HEK293 (cell line): ENCODE measurements at regions not wholly inside any gene's neighbourhood (a gene's known extent, or its start where the extent isn't known, plus 50 kb on each side); places are given as distances from the start of the nearest gene placed in this dataset.

ENCODE experiments used
- CTCF ChIA-PET: fragments of 350-600 bp; formaldehyde crosslinking; extraction: SDS; loops from one replicate; lab custom pipeline; 2021; ENCODE audit warnings: antibody characterized with exemption; lab: Yijun Ruan, JAX
- POLR2A ChIA-PET: fragments of 300-600 bp; formaldehyde crosslinking; extraction: SDS; loops from one replicate; lab custom pipeline; 2020; ENCODE audit warnings: antibody characterized with exemption, inconsistent platforms; lab: Yijun Ruan, JAX
- H3K27ac ChIP-seq: fragments of 200-500 bp; sonication (Bioruptor generic); 2 replicates; pipeline ENCODE4 v1.5.1; 2014; ENCODE audit warnings: low read depth, low read length, control low read depth, inconsistent platforms; ENCODE audit errors: extremely low read depth
- H3K36me3 ChIP-seq, 2 experiments: fragments of 200-500 bp in 1 of 2; sonication (Bioruptor generic) in 1 of 2; 1 replicate in 1 of 2; 2 replicates in 1 of 2; pipeline ENCODE4 v1.5.1; 2014 to 2017; ENCODE audit warnings: inconsistent platforms in 2 of 2, low read length in 2 of 2; ENCODE audit not compliant: control insufficient read depth in 2 of 2, insufficient read depth in 1 of 2
- H3K4me1 ChIP-seq: fragments of 200-500 bp; sonication (Bioruptor generic); 2 replicates; pipeline ENCODE4 v1.5.1; 2014; ENCODE audit warnings: mild to moderate bottlenecking, low read length, inconsistent platforms; ENCODE audit not compliant: control insufficient read depth, insufficient read depth
- H3K4me3 ChIP-seq: 2 replicates; pipeline ENCODE4 v1.5.1; 2011; ENCODE audit warnings: low read depth, mild to moderate bottlenecking, control low read depth, low read length, moderate library complexity
- H3K9me3 ChIP-seq: fragments of 200-500 bp; sonication (Bioruptor generic); 2 replicates; pipeline ENCODE4 v1.5.1; 2014; ENCODE audit warnings: low read depth, low read length, inconsistent platforms; ENCODE audit not compliant: control insufficient read depth, insufficient read depth
- OSR2 ChIP-seq: fragments of 450-650 bp; formaldehyde crosslinking; IDR thresholded peaks from 2 replicates; pipeline ENCODE4 v1.5.1; 2016; ENCODE audit warnings: missing biosample characterization, missing genetic modification characterization
- PRDM10 ChIP-seq: fragments of 450-650 bp; formaldehyde crosslinking; IDR thresholded peaks from 2 replicates; pipeline ENCODE4 v1.5.1; 2016; ENCODE audit warnings: missing biosample characterization, missing genetic modification characterization
- RBAK ChIP-seq: fragments of 450-650 bp; formaldehyde crosslinking; IDR thresholded peaks from 2 replicates; pipeline ENCODE4 v1.5.1; 2016; ENCODE audit warnings: missing biosample characterization, missing genetic modification characterization
- REPIN1 ChIP-seq: fragments of 450-650 bp; formaldehyde crosslinking; IDR thresholded peaks from 2 replicates; pipeline ENCODE4 v1.5.1; 2017; ENCODE audit warnings: missing biosample characterization, missing genetic modification characterization, low read depth
- SP3 ChIP-seq: fragments of 450-650 bp; formaldehyde crosslinking; IDR thresholded peaks from 2 replicates; pipeline ENCODE4 v1.5.1; 2016; ENCODE audit warnings: missing biosample characterization, missing genetic modification characterization
- WT1 ChIP-seq: fragments of 450-650 bp; formaldehyde crosslinking; IDR thresholded peaks from 2 replicates; pipeline ENCODE4 v1.5.1; 2016; ENCODE audit warnings: missing biosample characterization, missing genetic modification characterization
- ZBTB26 ChIP-seq: fragments of 450-650 bp; formaldehyde crosslinking; optimal IDR thresholded peaks from 2 replicates; pipeline ENCODE3; 2016; ENCODE audit warnings: missing biosample characterization, mild to moderate bottlenecking, missing genetic modification characterization
- ZBTB48 ChIP-seq: fragments of 450-650 bp; formaldehyde crosslinking; IDR thresholded peaks from 2 replicates; pipeline ENCODE4 v1.5.1; 2016; ENCODE audit warnings: missing biosample characterization, missing genetic modification characterization
- ZEB2 ChIP-seq: fragments of 450-650 bp; formaldehyde crosslinking; IDR thresholded peaks from 2 replicates; pipeline ENCODE4 v1.5.1; 2016; ENCODE audit warnings: missing biosample characterization, missing genetic modification characterization
- ZNF211 ChIP-seq: fragments of 450-650 bp; formaldehyde crosslinking; IDR thresholded peaks from 2 replicates; pipeline ENCODE4 v1.5.1; 2016; ENCODE audit warnings: low read depth, missing biosample characterization, missing genetic modification characterization
- ZNF274 ChIP-seq, 2 experiments: fragments of 200-500 bp in 1 of 2; fragments of 450-650 bp in 1 of 2; sonication (Bioruptor generic) in 1 of 2; formaldehyde crosslinking in 1 of 2; IDR thresholded peaks; 2 replicates each; pipeline versions ENCODE4 v1.5.1 to v1.6.1; 2014 to 2016; ENCODE audit warnings: borderline replicate concordance in 1 of 2, inconsistent platforms in 1 of 2, low read length in 1 of 2, missing biosample characterization in 1 of 2, missing genetic modification characterization in 1 of 2
- ZNF416 ChIP-seq: fragments of 450-650 bp; formaldehyde crosslinking; IDR thresholded peaks from 2 replicates; pipeline ENCODE4 v1.5.1; 2016; ENCODE audit warnings: missing biosample characterization, missing genetic modification characterization
- ZNF426 ChIP-seq: fragments of 450-650 bp; formaldehyde crosslinking; IDR thresholded peaks from 2 replicates; pipeline ENCODE4 v1.5.1; 2017; ENCODE audit warnings: missing biosample characterization, missing genetic modification characterization, mild to moderate bottlenecking, inconsistent platforms, moderate library complexity
- ZNF510 ChIP-seq: fragments of 450-650 bp; formaldehyde crosslinking; IDR thresholded peaks from 2 replicates; pipeline ENCODE4 v1.5.1; 2018; ENCODE audit warnings: mild to moderate bottlenecking, missing genetic modification characterization, missing biosample characterization; ENCODE audit not compliant: insufficient replicate concordance
- ZNF514 ChIP-seq: fragments of 450-650 bp; formaldehyde crosslinking; IDR thresholded peaks from 2 replicates; pipeline ENCODE4 v1.5.1; 2016; ENCODE audit warnings: missing biosample characterization, missing genetic modification characterization
- ZNF580 ChIP-seq: fragments of 450-650 bp; formaldehyde crosslinking; IDR thresholded peaks from 2 replicates; pipeline ENCODE4 v1.5.1; 2016; ENCODE audit warnings: missing biosample characterization, missing genetic modification characterization
- ZNF623 ChIP-seq: fragments of 450-650 bp; formaldehyde crosslinking; IDR thresholded peaks from 2 replicates; pipeline ENCODE4 v1.5.1; 2016; ENCODE audit warnings: missing biosample characterization, missing genetic modification characterization
- ZNF639 ChIP-seq: fragments of 450-650 bp; formaldehyde crosslinking; IDR thresholded peaks from 2 replicates; pipeline ENCODE4 v1.5.1; 2016; ENCODE audit warnings: missing biosample characterization, missing genetic modification characterization

GRCh38 chr2:129491308-129491707 is 488.2 kb upstream of the RAB6C start:
- CTCF ChIA-PET = no interaction called here
- Histone ChIP-seq H3K36me3 (no peaks in the 10 kb centered on the region), H3K4me3 (no peak overlapping the region), H3K9me3 (no peaks in the 10 kb centered on the region), H3K27ac (no peak overlapping the region), H3K4me1 (no peaks in the 10 kb centered on the region)
- POLR2A ChIA-PET = no interaction called here
- TF ChIP-seq ZNF623 (no peak), REPIN1 (tag by site-specific recombination) (no peak), ZNF416 (tag by site-specific recombination) (no peak)

- no peaks in the 10 kb centered on the region for H3K4me1 ChIP-seq
- no peak overlapping the region for H3K4me3 ChIP-seq
- ChIA-PET CTCF (interaction anchor here (0.7 kb wide), 1 partner anchor 11 kb away, joined by 4 read pairs; no protein-coding TSS in a partner anchor), POLR2A (no interaction called here)
- H3K36me3 ChIP-seq = no peaks in the 10 kb centered on the region
- no peaks in the 10 kb centered on the region for H3K9me3 ChIP-seq
- no peak overlapping the region for H3K27ac ChIP-seq
- no peak for TF ChIP-seq PRDM10 (tag by site-specific recombination)
- no peak for TF ChIP-seq ZEB2
- TF ChIP-seq ZBTB26 (tag by site-specific recombination) = no peak
- TF ChIP-seq ZNF274 (IDR thresholded peaks at IDR 0.05; ENCODE audit: low read length) = no peak
- no peak for TF ChIP-seq ZNF274 (tag by site-specific recombination; IDR thresholded peaks at IDR 0.05; ENCODE audit: borderline replicate concordance)
- no peak for TF ChIP-seq ZBTB48
- no peak for TF ChIP-seq ZNF639 (tag by site-specific recombination)
- no peak for TF ChIP-seq ZNF514 (tag by site-specific recombination)
- no peak for TF ChIP-seq SP3 (tag by site-specific recombination)
- no peak for TF ChIP-seq WT1 (tag by site-specific recombination)
- no peak for TF ChIP-seq ZNF416 (tag by site-specific recombination)
- TF ChIP-seq ZNF580 (tag by site-specific recombination) = no peak
- no peak for TF ChIP-seq ZNF426 (tag by site-specific recombination)
- no peak for TF ChIP-seq ZNF510 (tag by site-specific recombination)
- no peak for TF ChIP-seq ZNF211
- TF ChIP-seq OSR2 (tag by site-specific recombination) = no peak
- TF ChIP-seq RBAK (tag by site-specific recombination) = no peak
Observed at GRCh38 chr2:129492548-129492947, 486.9 kb upstream of the RAB6C start.
